ENCODE measurements at regions not wholly inside any gene's neighbourhood (a gene's known extent, or its start where the extent isn't known, plus 50 kb on each side); places are given as distances from the start of the nearest gene placed in this dataset.

GRCh38 chr22:48713272-48714205 is 1114.1 kb downstream of the BRD1 start:
- TF ChIP-seq CTCF (IDR thresholded peaks at IDR 0.05; ENCODE audit: control insufficient read depth, extremely low read depth, insufficient read depth), result no peak
- DNase-seq (ENCODE audit: low read depth), result no peak
- no peak overlapping the region for H3K4me3 ChIP-seq (ENCODE audit: low read depth, low read length)

GRCh38 chr22:48712558-48713271 is 1115.0 kb downstream of the BRD1 start:
- no peak for TF ChIP-seq CTCF (IDR thresholded peaks at IDR 0.05; ENCODE audit: control insufficient read depth, extremely low read depth, insufficient read depth)
- H3K4me3 ChIP-seq (ENCODE audit: low read depth, low read length), result no peak overlapping the region
- DNase-seq (ENCODE audit: low read depth), result no peak

GRCh38 chr22:48711669-48712068 is 1116.0 kb downstream of the BRD1 start:
- no peak overlapping the region for H3K4me3 ChIP-seq (ENCODE audit: low read depth, low read length)
- DNase-seq (ENCODE audit: low read depth), result no peak
- TF ChIP-seq CTCF (IDR thresholded peaks at IDR 0.05; ENCODE audit: control insufficient read depth, extremely low read depth, insufficient read depth), result no peak

GRCh38 chr22:48711031-48711431 is 1116.6 kb downstream of the BRD1 start:
- DNase-seq (ENCODE audit: low read depth), result no peak

GRCh38 chr22:48710410-48710809 is 1117.3 kb downstream of the BRD1 start:
- TF ChIP-seq CTCF (IDR thresholded peaks at IDR 0.05; ENCODE audit: control insufficient read depth, extremely low read depth, insufficient read depth), result no peak
- no peak for DNase-seq (ENCODE audit: low read depth)
- H3K4me3 ChIP-seq (ENCODE audit: low read depth, low read length), result no peak overlapping the region

More at GRCh38 chr22:48711031-48711431, 1116.6 kb downstream of the BRD1 start:
- H3K4me3 ChIP-seq (ENCODE audit: low read depth, low read length), result no peak overlapping the region
- TF ChIP-seq CTCF (IDR thresholded peaks at IDR 0.05; ENCODE audit: control insufficient read depth, extremely low read depth, insufficient read depth), result no peak

- TF ChIP-seq CTCF (IDR thresholded peaks at IDR 0.05; ENCODE audit: control insufficient read depth, extremely low read depth, insufficient read depth), result no peak
- no peak for DNase-seq (ENCODE audit: low read depth)
- no peak overlapping the region for H3K4me3 ChIP-seq (ENCODE audit: low read depth, low read length)
Observed at GRCh38 chr22:48709976-48710375, 1117.7 kb downstream of the BRD1 start.
